ENCODE measurements at regions not wholly inside any gene's neighbourhood (a gene's known extent, or its start where the extent isn't known, plus 50 kb on each side); places are given as distances from the start of the nearest gene placed in this dataset.

- Mint-ChIP-seq H3K27me3 (peaks cover 3% of the 10 kb centered on the region), H3K9me3 (no peaks in the 10 kb centered on the region), H3K4me1 (ENCODE audit: unreplicated experiment) (peaks cover 12% of the 10 kb centered on the region), H3K4me3 (no peak overlapping the region), H3K36me3 (no peaks in the 10 kb centered on the region), H3K27ac (no peak overlapping the region)
- TF ChIP-seq CTCF (conservative IDR thresholded peaks at IDR 0.05): no peak
- no peak for DNase-seq (ENCODE audit: extremely low spot score, unreplicated experiment)
Observed at GRCh38 chr16:51409001-51409675, 258.1 kb upstream of the SALL1 start.

GRCh38 chr16:51408357-51408756 is 257.3 kb upstream of the SALL1 start:
- Mint-ChIP-seq H3K27me3 (peaks cover 3% of the 10 kb centered on the region), H3K9me3 (no peaks in the 10 kb centered on the region), H3K4me3 (no peak overlapping the region), H3K27ac (no peak overlapping the region), H3K4me1 (ENCODE audit: unreplicated experiment) (peaks cover 12% of the 10 kb centered on the region), H3K36me3 (no peaks in the 10 kb centered on the region)
- DNase-seq (ENCODE audit: extremely low spot score, unreplicated experiment): no peak
- no peak for TF ChIP-seq CTCF (conservative IDR thresholded peaks at IDR 0.05)

DNA sequence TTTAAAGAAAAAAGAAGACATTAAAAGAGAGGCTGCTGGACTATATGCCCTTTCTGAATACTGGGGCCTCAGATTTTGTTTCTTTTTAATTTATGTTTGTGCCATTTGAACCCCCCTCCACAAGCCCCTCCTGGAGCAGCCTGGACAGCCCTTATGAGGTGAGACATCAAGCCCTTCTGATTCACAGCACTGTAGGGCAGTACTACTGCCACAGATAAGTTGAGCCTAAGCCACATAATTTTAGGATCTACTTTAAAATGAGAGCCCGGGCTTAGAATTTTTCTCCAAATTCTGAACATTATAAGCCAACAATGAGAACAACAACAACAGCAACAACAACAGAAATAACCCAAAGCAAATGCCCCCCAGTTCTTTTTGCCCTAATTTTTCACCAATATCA is 256.9 kb upstream of the SALL1 start:
- peaks cover 2% of the 10 kb centered on the region for H3K27me3 Mint-ChIP-seq
- H3K27ac Mint-ChIP-seq: no peak overlapping the region
- H3K9me3 Mint-ChIP-seq: no peaks in the 10 kb centered on the region
- no peak for DNase-seq (ENCODE audit: extremely low spot score, unreplicated experiment)
- H3K4me3 Mint-ChIP-seq: no peak overlapping the region
- peaks cover 12% of the 10 kb centered on the region for H3K4me1 Mint-ChIP-seq (ENCODE audit: unreplicated experiment)
- no peak for TF ChIP-seq CTCF (conservative IDR thresholded peaks at IDR 0.05)
- H3K36me3 Mint-ChIP-seq: no peaks in the 10 kb centered on the region

DNA sequence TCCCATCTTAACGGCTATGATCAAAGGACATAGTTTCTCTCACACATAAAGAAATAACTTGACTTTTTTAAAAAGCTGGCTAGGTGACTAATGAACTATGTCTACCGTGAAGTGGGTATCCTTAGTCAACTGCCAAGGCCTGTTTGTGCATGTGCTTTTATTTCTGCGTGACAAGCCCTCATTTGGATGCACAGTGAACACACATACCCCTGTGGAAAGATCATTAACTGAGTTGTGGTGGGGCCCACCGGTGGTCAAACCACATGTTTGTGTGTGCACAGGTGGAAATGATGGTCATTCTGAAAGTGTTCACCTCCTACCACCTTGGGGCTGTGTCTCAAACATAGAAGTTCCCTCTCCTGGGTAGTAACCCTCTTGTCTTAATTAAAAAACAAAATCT is 256.1 kb upstream of the SALL1 start:
- Mint-ChIP-seq H3K36me3 (no peaks in the 10 kb centered on the region), H3K27ac (no peak overlapping the region), H3K9me3 (no peaks in the 10 kb centered on the region), H3K4me1 (ENCODE audit: unreplicated experiment) (peaks cover 12% of the 10 kb centered on the region), H3K4me3 (no peak overlapping the region), H3K27me3 (no peaks in the 10 kb centered on the region)
- no peak for DNase-seq (ENCODE audit: extremely low spot score, unreplicated experiment)
- no peak for TF ChIP-seq CTCF (conservative IDR thresholded peaks at IDR 0.05)

DNA sequence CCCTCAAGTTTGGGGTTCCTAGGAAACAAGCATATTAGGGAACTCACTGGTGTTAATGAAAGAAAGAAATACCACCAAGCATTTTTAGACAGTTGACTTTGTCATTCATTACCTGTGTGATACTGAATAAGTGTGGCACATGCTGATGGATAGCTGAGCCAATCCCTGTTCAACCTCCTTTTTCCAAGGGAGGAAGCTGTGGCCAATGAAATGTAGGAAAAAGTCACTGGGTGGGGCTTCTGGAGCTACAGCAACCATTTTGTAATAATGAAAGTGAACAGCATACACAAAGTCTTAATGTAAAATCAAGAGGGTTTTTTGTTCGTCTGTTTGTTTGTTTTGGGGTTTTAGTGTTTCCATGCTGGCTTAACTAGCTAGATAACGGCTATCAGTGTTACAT is 254.3 kb upstream of the SALL1 start:
- no peak for DNase-seq (ENCODE audit: extremely low spot score, unreplicated experiment)
- Mint-ChIP-seq H3K4me3 (no peak overlapping the region), H3K4me1 (ENCODE audit: unreplicated experiment) (peaks cover 12% of the 10 kb centered on the region), H3K36me3 (no peaks in the 10 kb centered on the region), H3K27me3 (no peaks in the 10 kb centered on the region), H3K9me3 (peaks cover 11% of the 10 kb centered on the region), H3K27ac (no peak overlapping the region)
- no peak for TF ChIP-seq CTCF (conservative IDR thresholded peaks at IDR 0.05)

DNA sequence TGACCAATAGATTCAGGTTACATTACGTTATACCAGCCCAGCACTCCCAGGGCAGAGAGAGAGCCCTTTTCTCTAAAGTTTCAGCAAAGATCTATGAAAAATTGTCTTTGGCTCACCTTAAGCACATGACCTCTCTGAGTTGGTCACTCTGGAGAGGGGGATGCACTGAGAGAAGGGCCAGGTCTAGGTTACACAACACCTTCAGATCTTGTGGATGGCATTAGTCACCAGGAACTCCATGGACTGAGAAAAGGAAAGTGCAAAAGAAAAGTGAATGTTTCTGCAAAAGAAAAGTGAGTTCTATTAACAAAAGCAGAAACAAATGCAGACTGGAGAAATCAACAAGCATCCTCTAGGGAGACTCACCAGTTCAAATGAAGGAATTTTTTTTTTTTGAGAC is 253.3 kb upstream of the SALL1 start:
- no peak for DNase-seq (ENCODE audit: extremely low spot score, unreplicated experiment)
- no peaks in the 10 kb centered on the region for H3K36me3 Mint-ChIP-seq
- peaks cover 11% of the 10 kb centered on the region for H3K9me3 Mint-ChIP-seq
- H3K4me1 Mint-ChIP-seq (ENCODE audit: unreplicated experiment): peaks cover 12% of the 10 kb centered on the region
- no peaks in the 10 kb centered on the region for H3K27me3 Mint-ChIP-seq
- H3K27ac Mint-ChIP-seq: no peak overlapping the region
- TF ChIP-seq CTCF (conservative IDR thresholded peaks at IDR 0.05): no peak
- H3K4me3 Mint-ChIP-seq: no peak overlapping the region
